Endothelial cell of umbilical vein (primary cell): ENCODE measurements at regions not wholly inside any gene's neighbourhood (a gene's known extent, or its start where the extent isn't known, plus 50 kb on each side); places are given as distances from the start of the nearest gene placed in this dataset.

Experiments
- BruUV-seq: library from RNA; stranded (reverse); fragments of 400-500 nt; replicated peaks from 2 replicates; lab custom pipeline; 2021; lab: Mats Ljungman, UMichigan
- CTCF ChIA-PET: fragments of 300-600, 350-600 bp; sonication (Branson Sonifier 250); formaldehyde crosslinking; loops from one replicate; lab custom pipeline; 2021; ENCODE audit warnings: antibody characterized with exemption, inconsistent platforms; lab: Charles Lee
- POLR2A ChIA-PET: fragments of 300-600, 350-600 bp; sonication (Branson Sonifier 250); formaldehyde crosslinking; loops from one replicate; lab custom pipeline; 2021; ENCODE audit warnings: antibody characterized with exemption, inconsistent platforms; lab: Charles Lee
- DNase-seq: peaks from one replicate; pipeline ENCODE4 v3.0.0-alpha.2; 2011; ENCODE audit warnings: low read depth, low spot score
- FAIRE-seq: peaks from 2 replicates; lab custom pipeline; 2011; peaks lifted over from hg19 to GRCh38; lab: Jason Lieb, UNC
- H2AFZ ChIP-seq: 2 replicates; pipeline ENCODE4 v1.6.0; 2012; ENCODE audit warnings: low read depth, low read length, control low read depth, inconsistent platforms
- H3K27ac ChIP-seq: 2 replicates; pipeline ENCODE4 v1.5.1; 2011; ENCODE audit warnings: low read depth, mild to moderate bottlenecking, control low read depth, low read length, moderate library complexity; ENCODE audit not compliant: insufficient read depth
- H3K27me3 ChIP-seq, 2 experiments: 2 replicates each; pipeline versions ENCODE4 v1.6.0 to v1.6.1; 2011; ENCODE audit warnings: low read length in 2 of 2, mixed read lengths in 1 of 2; ENCODE audit not compliant: control insufficient read depth in 2 of 2, insufficient read depth in 2 of 2
- H3K36me3 ChIP-seq, 2 experiments: 2 replicates in 1 of 2; 3 replicates in 1 of 2; pipeline ENCODE4 v1.5.1; 2011; ENCODE audit warnings: low read length in 2 of 2, mild to moderate bottlenecking in 1 of 2, moderate library complexity in 1 of 2; ENCODE audit not compliant: control insufficient read depth in 2 of 2, insufficient read depth in 2 of 2; ENCODE audit errors: extremely low read depth in 1 of 2
- H3K4me1 ChIP-seq: 3 replicates; pipeline ENCODE4 v1.5.1; 2011; ENCODE audit warnings: mild to moderate bottlenecking, low read length; ENCODE audit not compliant: control insufficient read depth, insufficient read depth; ENCODE audit errors: extremely low read depth
- H3K4me2 ChIP-seq: 2 replicates; pipeline ENCODE4 v1.6.1; 2011; ENCODE audit warnings: low read length, control low read depth, mixed read lengths; ENCODE audit not compliant: insufficient read depth
- H3K4me3 ChIP-seq, 3 experiments: fragments of 200-600 bp in 1 of 3; sonication (generic), shearing (Covaris generic) in 1 of 3; replicated peaks in 1 of 3; 2 replicates each; pipeline ENCODE4 v1.5.1; 2011 to 2016; ENCODE audit warnings: control low read depth in 3 of 3, low read length in 3 of 3, mild to moderate bottlenecking in 2 of 3, inconsistent platforms in 1 of 3, low read depth in 1 of 3, moderate library complexity in 1 of 3; ENCODE audit not compliant: insufficient read depth in 1 of 3
- H3K79me2 ChIP-seq: 2 replicates; pipeline ENCODE4 v1.6.0; 2012; ENCODE audit warnings: low read length, inconsistent platforms; ENCODE audit not compliant: control insufficient read depth, insufficient read depth
- H3K9ac ChIP-seq: replicated peaks from 2 replicates; pipeline ENCODE3; 2011; ENCODE audit warnings: low read length, control low read depth; ENCODE audit not compliant: insufficient read depth; ENCODE audit errors: extremely low read depth
- H3K9me1 ChIP-seq: replicated peaks from 3 replicates; pipeline ENCODE4 v1.6.0; 2011; ENCODE audit warnings: mild to moderate bottlenecking, low read length; ENCODE audit not compliant: control insufficient read depth, insufficient read depth; ENCODE audit errors: extremely low read depth
- H3K9me3 ChIP-seq: replicated peaks from 2 replicates; pipeline ENCODE4 v1.5.1; 2012; ENCODE audit warnings: low read length, inconsistent platforms; ENCODE audit not compliant: control insufficient read depth, insufficient read depth
- H4K20me1 ChIP-seq: replicated peaks from 2 replicates; pipeline ENCODE3; 2011; ENCODE audit warnings: mild to moderate bottlenecking, low read length; ENCODE audit not compliant: control insufficient read depth, insufficient read depth; ENCODE audit errors: extremely low read depth
- FOS ChIP-seq: IDR thresholded peaks from 2 replicates; pipeline ENCODE4 v1.6.1; 2011; ENCODE audit warnings: mild to moderate bottlenecking, low read length, moderate library complexity, borderline replicate concordance; ENCODE audit not compliant: insufficient read depth
- GATA2 ChIP-seq: IDR thresholded peaks from 2 replicates; pipeline ENCODE4 v1.7.0; 2011; ENCODE audit warnings: low read depth, mild to moderate bottlenecking, moderate library complexity, mixed read lengths, low read length; ENCODE audit not compliant: insufficient read length, insufficient read depth
- JUN ChIP-seq: IDR thresholded peaks from 2 replicates; pipeline ENCODE4 v1.6.1; 2011; ENCODE audit warnings: borderline replicate concordance, low read depth; ENCODE audit not compliant: insufficient read length, insufficient read depth
- MYC ChIP-seq: IDR thresholded peaks from one replicate; pipeline ENCODE4 v1.6.1; 2011; ENCODE audit warnings: mild to moderate bottlenecking, low read depth, low read length
- POLR2AphosphoS5 ChIP-seq: IDR thresholded peaks from 2 replicates; pipeline ENCODE4 v1.6.1; 2012; ENCODE audit warnings: low read depth, mild to moderate bottlenecking, control low read depth, low read length, moderate library complexity; ENCODE audit not compliant: insufficient read depth
- dilution Hi-C: fragments of 300-500 bp; cut with MboI; formaldehyde crosslinking; loops from one replicate; pipeline ENCODE4 v1.15.0; 2019; ENCODE audit warnings: low sequenced_read_pairs; ENCODE audit not compliant: extremely low pct_ligation_motif_present
- intact Hi-C: fragments of 100-400 bp; cut with micrococcal nuclease; formaldehyde crosslinking; loops from one replicate; pipeline ENCODE4 v1.10.0; 2022
- TF ChIP-seq, protein P1 (sequence below), 2 donors: IDR thresholded peaks; 1 replicate in 1 of 2; 2 replicates in 1 of 2; pipeline ENCODE4 v1.5.1; 2011; ENCODE audit warnings: low read length in 2 of 2, mild to moderate bottlenecking in 2 of 2, moderate library complexity in 2 of 2, control low read depth in 1 of 2, inconsistent platforms in 1 of 2, low read depth in 1 of 2; ENCODE audit not compliant: insufficient read depth in 1 of 2; ENCODE audit errors: extremely low read depth in 1 of 2

DNA sequence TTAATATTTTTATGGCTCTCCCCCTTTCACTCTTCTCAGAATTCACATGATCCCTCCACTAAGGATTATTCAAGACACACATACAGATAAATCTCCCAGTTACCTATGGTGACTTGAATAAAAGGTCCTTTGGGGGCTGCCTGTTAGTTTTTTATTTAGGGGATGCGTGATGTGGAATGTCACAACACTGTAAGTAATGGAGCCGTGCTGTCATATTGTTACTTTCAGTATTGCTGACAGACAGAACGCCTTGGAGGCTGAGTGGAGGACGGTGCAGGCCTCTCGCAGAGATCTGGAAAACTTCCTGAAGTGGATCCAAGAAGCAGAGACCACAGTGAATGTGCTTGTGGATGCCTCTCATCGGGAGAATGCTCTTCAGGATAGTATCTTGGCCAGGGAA, 291.7 kb downstream of the UTRN start:
- no peak overlapping the region for H3K4me2 ChIP-seq
- POLR2A ChIA-PET: no interaction called here
- no peaks in the 10 kb centered on the region for H3K79me2 ChIP-seq
- TF ChIP-seq GATA2: no peak
- TF ChIP-seq, protein P1, sequence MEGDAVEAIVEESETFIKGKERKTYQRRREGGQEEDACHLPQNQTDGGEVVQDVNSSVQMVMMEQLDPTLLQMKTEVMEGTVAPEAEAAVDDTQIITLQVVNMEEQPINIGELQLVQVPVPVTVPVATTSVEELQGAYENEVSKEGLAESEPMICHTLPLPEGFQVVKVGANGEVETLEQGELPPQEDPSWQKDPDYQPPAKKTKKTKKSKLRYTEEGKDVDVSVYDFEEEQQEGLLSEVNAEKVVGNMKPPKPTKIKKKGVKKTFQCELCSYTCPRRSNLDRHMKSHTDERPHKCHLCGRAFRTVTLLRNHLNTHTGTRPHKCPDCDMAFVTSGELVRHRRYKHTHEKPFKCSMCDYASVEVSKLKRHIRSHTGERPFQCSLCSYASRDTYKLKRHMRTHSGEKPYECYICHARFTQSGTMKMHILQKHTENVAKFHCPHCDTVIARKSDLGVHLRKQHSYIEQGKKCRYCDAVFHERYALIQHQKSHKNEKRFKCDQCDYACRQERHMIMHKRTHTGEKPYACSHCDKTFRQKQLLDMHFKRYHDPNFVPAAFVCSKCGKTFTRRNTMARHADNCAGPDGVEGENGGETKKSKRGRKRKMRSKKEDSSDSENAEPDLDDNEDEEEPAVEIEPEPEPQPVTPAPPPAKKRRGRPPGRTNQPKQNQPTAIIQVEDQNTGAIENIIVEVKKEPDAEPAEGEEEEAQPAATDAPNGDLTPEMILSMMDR (IDR thresholded peaks at IDR 0.05; ENCODE audit: extremely low read depth in 1 of 2, insufficient read depth in 1 of 2, low read depth in 1 of 2, low read length in 2 of 2): no peak
- no peak for TF ChIP-seq POLR2AphosphoS5
- no peak for TF ChIP-seq JUN
- no peak for TF ChIP-seq FOS
- TF ChIP-seq MYC: no peak
- H3K27ac ChIP-seq: no peak overlapping the region
- CTCF ChIA-PET: interaction anchor here (1.0 to 1.2 kb wide), 2 partner anchors 8 to 9 kb away, joined by 3 read pairs; no protein-coding TSS in a partner anchor
- dilution Hi-C loops (no loop called here), intact Hi-C loops (no loop called here)
- H4K20me1 ChIP-seq: peaks cover 2% of the 10 kb centered on the region
- H3K4me3 ChIP-seq: no peak overlapping the region
- H2AFZ ChIP-seq: no peak overlapping the region
- H3K9ac ChIP-seq: no peak overlapping the region
- no TSS peak for BruUV-seq
- FAIRE-seq (no peak), DNase-seq (no peak)
- no peaks in the 10 kb centered on the region for H3K27me3 ChIP-seq
- H3K36me3 ChIP-seq: peaks cover 8 to 10% of the 10 kb centered on the region in 2 experiments
- H3K4me1 ChIP-seq: peaks cover 7% of the 10 kb centered on the region
- H3K9me1 ChIP-seq: no peaks in the 10 kb centered on the region
- no peaks in the 10 kb centered on the region for H3K9me3 ChIP-seq
